Fibroblast of peridontal ligament (primary cell): ENCODE measurements at regions not wholly inside any gene's neighbourhood (a gene's known extent, or its start where the extent isn't known, plus 50 kb on each side); places are given as distances from the start of the nearest gene placed in this dataset.

ENCODE experiments used
- DNase-seq: peaks from one replicate; pipeline ENCODE4 v3.0.0-alpha.2; 2010; ENCODE audit errors: extremely low read depth

DNA sequence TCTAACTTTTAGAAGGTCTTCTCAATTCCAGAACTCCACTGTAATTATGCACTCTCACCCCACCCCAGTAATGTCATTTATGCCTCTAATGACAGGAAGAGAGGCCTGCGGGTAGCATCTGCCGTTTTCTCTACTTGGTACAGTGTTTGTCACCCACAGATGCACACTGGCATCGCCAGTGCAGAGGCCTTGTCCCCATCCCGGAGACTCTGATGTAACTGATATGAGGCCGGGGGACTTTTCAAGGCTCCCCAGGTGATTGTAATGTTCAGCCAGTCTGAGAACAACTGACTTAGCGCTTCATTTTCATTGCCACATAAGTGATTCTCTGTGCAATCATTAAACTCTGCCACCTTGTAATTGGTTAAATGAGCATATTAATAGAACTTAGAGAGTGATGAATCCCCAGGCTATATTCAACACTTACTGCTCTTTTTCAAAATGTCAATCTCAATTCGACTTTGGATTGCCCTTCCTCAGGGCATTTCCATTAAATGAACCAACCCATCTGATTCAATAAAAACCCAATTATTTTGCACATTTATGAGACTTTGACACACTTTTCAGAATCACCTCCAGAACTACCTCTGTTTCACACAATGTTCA is 113.2 kb downstream of the HERPUD2 start:
- DNase-seq: no peak

DNA sequence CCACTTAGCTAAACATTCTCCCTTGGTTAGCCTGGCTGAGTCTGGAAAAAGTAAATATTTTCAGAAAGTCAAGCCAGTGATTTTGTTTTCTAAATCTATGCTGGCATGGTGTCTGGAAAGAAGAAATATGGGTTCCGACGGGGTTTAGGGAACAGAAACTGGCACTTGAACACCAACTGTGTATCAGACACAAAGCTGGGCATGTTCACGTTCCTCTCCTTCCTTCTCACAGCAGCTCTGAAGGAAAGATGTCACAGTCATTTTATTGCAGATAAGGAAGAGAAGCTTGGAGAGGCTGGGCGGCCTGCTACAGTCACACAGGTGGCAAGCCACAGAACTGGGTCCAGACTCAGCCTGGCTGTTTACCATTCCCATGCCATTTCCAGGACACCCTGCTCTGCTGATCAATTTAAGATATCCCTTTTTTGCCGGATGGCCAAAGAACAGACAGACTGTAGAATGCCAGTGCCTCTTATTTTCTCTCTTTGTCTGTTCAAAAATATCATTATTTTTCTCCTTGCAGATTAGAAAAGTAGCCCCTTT is 118.8 kb downstream of the HERPUD2 start:
- no peak for DNase-seq

DNA sequence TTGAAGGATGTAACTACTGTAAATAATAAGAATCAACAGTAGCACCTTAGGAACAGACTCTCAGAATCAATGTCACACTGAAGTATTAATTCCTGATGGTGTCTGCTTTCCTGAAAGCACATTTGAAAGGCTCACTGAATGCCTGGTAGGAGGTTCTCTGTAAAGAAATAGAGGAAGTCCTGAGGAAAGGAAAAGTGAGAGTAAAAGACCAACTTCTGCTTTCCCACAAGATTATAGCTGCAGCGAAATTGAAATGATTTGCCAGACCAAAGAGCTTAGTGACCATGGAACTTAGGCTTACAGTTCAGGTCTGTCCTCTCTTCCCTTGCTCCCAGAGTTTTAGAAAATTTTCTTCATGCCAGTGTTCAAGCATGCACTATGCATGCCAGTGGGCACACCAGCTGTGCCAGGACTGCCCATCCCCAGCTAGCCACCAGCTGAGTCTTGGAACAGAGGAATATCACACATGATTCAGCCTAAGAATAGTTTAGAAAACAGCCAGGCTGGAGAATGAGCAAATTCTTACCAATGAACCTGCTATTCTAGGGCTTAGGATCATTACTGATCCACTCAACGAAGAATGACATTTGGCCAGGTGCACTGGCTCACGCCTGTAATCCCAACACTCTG is 123.2 kb downstream of the HERPUD2 start:
- DNase-seq: no peak

DNA sequence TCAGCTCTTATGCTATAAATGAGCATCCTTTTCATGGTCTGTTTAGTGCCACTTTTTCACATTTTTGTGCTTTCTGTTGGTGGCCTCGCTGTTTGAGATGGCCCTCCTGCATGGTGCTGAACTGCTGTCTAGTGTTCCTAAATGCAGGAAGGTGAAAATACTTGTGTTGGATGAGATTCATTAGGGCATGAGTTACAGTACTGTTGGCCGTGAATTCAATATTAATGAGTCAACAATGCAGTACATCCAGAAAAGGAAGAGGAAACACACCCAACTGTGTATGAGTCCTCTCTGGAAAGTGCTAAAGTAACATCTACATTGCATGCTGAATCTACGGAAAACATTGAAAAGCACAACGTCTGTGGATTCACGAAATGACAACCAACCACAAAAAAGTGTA is 124.0 kb downstream of the HERPUD2 start:
- no peak for DNase-seq

DNA sequence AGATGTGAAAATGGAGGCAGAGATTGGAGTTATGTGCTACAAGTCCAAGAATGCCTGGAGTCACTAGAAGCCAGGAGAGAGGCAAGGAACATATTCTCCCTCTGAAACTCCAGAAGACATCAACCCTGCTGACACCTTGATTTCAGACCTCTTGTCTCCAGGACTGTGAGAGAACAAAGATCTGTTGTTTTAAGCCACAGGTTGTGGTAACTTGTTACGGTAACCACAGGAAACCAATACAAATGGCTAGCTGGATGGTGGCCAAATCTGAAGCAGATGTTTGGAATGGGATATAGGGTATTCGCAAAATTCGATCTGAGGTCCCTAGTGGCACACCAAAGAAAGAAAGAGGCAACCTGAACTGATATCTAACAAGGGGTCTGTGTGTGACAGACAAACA is 129.0 kb downstream of the HERPUD2 start:
- DNase-seq: peak; percentile 4

DNA sequence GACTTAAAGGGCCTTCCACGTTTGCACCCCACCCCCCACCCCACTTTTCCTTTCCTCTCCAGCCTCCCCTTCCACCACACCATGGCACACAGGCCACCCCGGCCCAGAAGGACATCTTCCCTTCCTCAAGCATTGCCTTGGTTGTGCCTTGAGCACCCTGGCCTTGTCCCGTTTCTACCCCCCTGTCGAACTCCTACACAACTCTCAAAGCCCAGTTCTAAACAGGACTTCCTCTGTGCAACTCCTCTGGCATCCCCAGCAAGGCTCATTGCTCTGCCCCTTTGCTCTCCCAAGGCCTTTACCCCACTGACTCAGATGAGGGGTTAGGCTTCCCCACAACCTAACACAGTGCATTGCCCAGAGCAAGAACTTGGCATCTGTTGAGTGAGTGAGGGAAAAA is 136.1 kb downstream of the HERPUD2 start:
- DNase-seq: no peak

DNA sequence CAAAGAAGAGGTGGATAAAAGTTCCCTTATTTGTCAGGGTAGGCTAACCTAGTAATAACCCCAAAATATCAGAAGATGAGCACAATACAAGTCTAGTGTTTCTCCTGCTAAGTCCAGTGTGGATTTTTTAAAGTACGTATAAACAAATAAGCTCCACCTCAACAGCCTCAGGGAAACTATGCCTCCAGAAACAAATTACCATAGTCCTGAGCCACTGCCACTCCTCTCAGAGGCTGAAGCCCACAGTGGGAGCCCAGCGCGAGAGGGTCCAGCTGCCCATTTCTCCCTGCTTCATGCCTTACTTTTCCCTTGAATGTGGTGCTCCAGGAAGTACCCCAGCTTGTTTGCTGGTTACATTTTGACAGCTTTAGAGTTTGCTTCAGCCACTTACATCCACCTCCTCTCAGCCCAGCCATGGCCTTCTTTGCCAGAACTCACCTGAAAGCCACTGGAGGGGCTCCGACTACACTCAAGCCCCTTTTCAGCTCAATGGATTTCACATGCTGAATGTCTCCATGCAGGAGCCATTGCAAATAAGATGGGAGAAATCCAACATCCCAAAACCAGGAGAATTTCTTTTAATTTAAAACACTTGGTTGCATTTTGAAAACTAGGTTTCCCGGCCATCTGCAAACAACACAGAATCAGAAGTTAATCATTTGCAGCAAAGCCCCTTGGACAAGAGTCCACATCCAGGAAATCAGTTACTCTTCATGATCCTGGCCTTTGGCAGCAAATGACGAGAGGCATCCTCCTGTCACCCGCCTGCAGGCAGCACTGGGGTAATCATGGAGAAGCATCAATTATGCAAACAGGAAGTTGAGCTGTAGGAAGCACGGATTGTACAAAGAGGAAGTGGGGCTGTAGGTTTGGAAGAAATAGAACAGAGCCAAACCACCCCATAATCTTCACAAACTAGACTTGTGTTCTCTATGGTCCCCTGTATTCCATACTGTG is 138.1 kb downstream of the HERPUD2 start:
- DNase-seq: no peak

DNA sequence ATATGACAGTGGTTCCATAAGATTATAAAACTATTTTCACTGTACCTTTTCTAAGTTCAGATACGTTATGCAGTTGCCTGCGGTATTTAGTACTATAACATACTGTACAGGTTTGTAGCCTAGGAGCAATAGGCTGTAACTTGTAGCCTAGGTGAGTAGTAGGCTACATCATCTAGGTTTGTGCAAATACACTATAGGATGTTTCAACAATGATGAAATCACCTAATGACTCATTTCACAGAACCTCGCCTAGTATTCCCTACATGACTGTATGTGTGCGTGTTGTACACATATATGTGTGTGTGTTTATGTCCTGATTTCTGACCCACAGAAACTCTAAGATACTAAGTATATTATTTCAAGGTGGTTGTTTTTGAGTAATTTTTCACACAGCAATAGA is 139.0 kb downstream of the HERPUD2 start:
- DNase-seq: no peak

DNA sequence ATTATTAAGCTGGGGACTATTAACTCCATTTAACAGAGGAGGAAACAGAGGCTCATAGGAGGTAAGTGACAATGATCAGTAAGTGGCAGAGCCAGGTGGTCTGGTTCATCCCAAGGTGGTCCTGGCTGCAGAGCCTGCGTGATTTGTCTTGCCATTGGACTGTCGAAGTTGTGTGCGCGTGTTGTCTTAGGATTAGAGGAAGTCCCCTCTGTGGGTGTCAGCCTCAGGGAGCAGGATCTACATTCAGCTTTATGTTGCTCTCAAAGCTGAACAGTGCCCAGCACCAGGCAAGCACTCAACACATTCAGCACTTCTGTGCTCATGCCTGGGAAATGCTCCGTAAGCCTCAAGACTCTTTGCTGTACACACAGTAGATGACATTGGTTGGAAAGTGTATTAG is 139.5 kb downstream of the HERPUD2 start:
- DNase-seq: no peak

DNA sequence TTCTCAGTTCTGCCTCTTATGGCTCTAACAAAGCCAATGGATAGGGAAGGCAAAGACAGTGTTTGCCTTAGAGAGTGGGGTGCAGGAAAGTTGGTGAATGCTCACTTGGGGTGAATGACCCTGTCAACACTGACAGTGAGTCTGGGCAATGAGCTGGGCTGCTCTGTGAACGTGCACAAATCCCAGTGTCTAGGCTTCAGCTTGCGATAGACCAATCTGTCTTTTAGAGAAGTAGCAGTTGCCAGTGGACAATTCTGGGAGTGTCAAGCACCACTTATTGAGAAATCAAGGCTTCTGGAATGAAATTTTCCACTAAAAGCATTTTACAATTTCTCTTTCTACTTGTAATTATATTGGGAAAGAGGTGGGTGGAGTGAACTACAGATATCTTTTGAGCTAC is 141.4 kb downstream of the HERPUD2 start:
- DNase-seq: no peak

DNA sequence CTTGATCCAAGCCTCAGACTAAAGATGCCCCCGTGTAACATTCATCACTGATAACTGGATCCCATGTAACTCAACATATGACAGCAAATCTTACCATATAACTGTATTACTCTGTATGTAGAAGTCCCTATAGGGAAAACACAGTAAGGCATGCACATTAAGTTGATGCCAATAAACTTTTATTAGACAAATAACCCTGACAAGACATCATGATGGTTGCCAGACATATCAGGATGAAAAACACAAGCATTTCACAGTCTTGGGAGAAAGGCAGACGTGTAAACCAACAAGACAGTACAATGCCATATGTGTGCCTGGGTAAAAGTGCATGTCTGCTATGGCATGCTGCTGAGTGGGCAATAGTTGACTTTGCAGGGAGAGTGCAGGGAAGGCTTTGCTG is 142.2 kb downstream of the HERPUD2 start:
- DNase-seq: no peak

DNA sequence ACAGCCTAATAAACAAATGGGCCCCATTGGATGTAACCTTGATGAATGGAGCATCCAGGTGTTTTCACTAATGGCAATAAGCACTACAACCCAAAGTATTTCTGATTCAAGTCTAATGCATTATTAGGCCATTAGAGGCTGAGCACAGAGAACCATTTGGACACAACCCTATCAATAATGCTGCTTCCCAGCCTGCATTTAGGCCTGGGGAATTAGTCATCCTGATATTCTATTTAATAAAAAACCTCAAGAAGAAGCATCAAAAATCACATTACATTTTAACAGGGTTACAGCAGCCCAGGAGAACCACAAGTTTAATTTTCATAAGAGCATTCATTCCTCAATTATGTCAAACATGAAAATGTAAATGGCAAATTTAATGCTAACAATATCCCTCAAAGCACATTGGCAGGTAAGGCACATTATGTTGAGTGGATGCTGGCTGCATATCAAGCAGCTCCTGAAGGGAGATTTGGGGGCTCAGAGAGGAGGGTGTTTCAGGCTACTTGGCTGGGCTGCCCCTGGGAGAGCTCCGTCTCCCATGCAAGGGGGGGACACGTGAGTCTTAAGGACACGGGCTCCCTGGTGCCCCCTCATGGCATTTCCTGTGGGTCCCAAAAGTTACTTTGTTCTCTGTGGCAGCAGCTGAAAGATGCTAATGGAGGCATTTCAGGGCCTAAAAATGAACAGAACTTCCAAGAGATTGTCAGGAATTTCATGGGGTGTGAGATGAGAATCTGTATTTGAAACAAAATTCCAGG is 143.4 kb downstream of the HERPUD2 start:
- no peak for DNase-seq

DNA sequence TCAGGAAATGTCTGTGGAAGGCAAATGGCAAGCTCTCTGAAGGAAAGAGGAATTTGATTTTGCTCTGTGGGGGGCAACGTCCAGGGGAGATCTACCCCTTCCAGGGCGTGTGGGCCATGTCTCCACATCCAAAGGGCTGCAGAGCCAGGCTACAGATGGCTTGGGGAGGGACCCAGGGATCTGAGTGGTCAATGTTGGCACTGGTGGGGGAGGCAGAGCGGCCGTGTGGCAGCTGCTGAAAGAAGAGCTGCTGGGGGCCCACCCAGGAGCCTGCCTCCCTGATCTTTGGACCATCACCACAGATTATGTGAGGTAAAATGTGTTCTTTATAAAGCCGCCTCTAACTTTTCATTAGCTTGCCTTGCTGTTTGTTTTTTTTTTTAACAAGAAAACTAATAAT is 144.1 kb downstream of the HERPUD2 start:
- DNase-seq: no peak

DNA sequence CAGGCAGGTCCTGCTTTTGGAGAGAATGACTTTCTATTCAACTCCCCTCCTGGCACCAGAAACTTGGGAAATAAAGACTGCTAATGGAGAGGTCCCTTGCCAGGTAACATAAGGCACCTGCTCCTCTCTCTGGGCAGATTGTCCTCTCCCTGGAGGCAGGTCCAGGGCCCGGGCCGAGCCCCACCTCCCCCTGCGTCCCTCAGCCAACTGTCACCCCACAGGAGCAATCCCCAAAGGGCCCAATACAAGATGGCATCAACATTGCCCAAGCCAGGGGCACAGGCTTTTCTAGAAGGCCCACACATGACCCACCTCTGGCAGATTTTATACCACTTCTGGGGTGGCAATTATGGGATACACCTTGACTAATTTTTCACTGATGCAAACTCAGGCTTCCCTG is 145.2 kb downstream of the HERPUD2 start:
- DNase-seq: no peak

DNA sequence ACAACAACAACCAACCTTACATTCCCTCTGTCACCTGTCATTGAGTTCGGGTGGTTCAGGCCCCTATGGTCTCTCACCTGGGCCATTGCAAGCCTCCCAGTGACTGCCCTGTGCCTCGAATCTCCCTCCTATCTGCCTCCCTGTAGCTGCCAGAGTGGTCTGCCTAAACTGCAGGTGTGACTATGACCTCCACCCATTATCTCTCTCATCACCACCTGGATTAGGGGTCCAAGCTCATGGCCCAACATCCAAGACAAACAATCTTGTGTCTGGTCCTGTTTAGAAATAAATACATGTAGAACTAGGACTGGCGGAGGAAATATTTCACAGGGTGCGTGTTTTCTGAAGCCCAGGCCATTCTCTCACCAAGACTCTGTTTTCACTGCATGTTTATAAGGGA is 146.6 kb downstream of the HERPUD2 start:
- no peak for DNase-seq

DNA sequence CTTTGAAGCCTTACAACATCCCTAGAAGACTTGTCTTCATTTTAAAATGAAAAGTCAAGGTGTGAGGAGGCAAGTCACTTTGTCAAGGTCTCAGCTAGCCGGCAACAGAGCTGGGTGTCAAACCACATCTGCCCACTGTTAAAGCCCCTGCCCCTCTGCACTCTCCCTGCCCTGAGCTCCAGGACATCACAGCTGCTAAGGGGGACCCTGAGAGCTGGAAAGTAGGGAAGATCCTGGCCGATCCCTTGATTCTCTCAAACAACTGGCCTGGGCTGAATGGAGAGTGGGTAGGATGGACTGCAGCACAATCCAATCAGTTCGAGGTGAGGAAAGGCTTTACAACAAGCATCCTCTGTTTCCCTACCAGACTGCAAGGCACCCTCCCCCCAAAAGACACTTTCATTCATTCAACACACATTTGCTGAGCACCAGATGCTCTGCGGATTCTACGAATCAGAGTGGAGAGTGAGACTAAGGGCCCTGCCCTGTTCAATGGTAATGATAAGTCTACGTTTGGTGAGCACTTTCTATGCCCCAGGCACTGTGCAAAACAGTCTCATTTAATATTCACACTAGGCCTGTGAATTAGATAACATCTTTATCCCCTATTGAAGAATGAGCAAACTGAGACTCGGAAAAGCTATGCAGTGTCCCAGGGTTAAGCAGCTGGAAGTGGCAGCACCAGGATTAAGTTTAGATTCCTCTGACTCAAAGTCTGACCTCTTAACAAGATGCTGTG is 148.1 kb downstream of the HERPUD2 start:
- DNase-seq: no peak

DNA sequence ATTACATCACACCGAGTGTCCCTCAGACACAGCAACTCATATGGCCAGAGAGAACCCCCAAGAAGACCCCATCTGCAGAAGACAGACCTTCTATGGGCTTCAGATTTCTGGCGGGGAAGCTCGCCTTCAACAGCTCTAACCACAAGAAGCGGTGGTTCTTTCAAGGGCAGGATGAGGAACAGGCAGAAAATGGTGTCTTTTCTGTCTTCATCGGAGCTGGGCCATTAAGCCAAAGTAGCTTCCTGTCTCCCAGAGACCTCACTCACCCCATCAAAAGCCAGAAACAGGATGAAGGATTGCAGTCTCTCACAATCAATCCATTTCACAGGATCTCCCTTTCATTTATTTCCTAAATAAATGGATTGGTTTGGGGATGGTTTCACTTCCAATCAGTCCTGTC is 149.1 kb downstream of the HERPUD2 start:
- DNase-seq: no peak

DNA sequence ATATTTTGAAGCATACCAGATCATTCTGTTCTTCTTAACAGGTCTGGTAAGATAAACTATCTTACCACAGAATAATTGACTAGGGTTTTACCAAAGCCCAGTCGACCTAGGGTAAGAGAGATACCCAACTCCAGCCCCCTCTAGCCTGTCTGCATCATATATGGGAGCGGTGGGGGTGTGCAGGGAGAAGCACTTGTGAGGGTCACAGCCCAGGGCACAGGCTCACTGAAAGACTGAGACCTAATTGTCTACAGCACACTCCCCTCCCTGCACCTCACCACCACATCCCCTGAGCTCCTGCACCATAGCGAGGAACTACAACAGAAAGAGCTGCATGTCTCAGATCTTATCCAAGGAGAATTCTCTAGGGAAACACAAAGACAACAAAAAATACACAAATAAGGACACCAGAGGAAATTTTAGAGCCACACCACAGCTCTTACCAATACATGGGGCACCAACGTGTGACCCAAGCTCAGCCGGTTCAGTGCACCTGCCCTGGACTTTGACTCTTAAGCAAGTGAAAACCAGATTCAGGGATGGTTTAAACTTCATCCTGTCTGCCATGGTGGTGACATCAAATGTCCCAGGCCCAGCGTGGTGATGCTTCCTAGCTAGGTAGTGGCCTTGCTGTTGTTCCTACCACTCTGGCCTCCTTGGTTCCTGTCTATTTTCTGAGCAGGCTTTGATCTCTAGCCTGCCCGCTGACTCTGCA is 150.8 kb downstream of the HERPUD2 start:
- no peak for DNase-seq

DNA sequence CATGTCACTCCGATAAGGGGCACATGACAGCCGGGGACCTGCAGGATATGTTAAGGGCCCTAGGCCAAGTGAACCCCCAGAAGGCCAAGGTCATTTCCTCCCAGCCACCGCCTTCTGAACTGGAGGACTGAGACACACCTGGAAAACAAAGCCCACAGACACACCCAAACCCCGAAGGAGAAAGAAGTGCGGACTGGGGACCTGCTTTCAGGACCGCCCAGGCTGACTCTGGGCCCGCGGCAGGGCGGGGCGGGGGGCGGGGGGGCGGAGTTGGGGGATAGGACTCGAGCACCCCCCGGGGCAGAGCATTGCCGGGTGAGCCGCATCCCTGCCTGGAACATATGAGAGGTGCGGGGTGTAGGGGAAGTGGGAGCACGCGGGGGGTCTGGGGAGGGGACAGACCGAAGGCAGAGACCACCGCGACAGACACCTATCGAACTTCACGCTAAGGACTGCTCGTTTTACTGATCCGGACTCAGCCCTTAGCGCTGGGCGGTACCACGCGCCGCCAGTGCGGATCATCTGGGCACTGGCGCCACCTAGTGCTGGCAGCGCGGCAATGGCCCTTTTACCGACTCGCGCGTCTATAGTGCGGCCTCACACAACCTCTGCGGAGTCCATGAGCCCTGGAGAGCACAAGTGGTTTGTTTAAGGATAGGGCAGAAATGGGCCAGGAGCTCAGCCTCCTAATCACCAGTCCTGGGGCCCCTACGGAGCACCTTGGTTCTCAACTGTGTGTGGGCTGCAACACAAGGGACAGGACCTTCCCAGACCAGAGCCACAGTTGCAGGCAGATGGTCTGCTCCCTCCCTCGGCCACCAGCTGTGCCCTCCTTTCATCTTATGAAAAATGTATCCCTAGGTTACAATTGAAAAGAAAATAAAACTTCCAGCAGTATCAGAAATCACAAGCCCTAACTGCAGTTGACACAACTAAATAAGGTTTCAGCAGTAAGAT is 157.6 kb downstream of the HERPUD2 start:
- peak; percentile 60 for DNase-seq
